H1 (cell line): ENCODE measurements at regions not wholly inside any gene's neighbourhood (a gene's known extent, or its start where the extent isn't known, plus 50 kb on each side); places are given as distances from the start of the nearest gene placed in this dataset.

Experiments
- FOSL1 ChIP-seq: IDR thresholded peaks from 2 replicates; pipeline ENCODE4 v1.6.1; 2011; ENCODE audit warnings: mild to moderate bottlenecking, low read depth, low read length, moderate library complexity; ENCODE audit not compliant: insufficient read depth
- MAX ChIP-seq: IDR thresholded peaks from 2 replicates; pipeline ENCODE4 v1.6.1; 2012; ENCODE audit warnings: inconsistent platforms
- RNF2 ChIP-seq: fragments of 200-900, 300-1000 bp; sonication (generic); IDR thresholded peaks from 2 replicates; pipeline ENCODE4 v1.7.1; 2016; ENCODE audit warnings: borderline replicate concordance, low read depth, mild to moderate bottlenecking, antibody characterized with exemption, low read length; ENCODE audit not compliant: poor library complexity, severe bottlenecking; ENCODE audit errors: missing control alignments
- SAP30 ChIP-seq: fragments of 300-600 bp; sonication (generic); IDR thresholded peaks from 2 replicates; pipeline ENCODE4 v1.7.1; 2012; ENCODE audit warnings: low read length, moderate library complexity, mild to moderate bottlenecking, inconsistent platforms; ENCODE audit not compliant: insufficient read depth, insufficient replicate concordance
- TF ChIP-seq, protein P1 (sequence below): fragments of 300-600 bp; sonication (generic); IDR thresholded peaks from 2 replicates; pipeline ENCODE4 v1.7.1; 2012; ENCODE audit warnings: low read length, moderate library complexity, mild to moderate bottlenecking, inconsistent platforms; ENCODE audit not compliant: insufficient replicate concordance
- TF ChIP-seq, protein P2 (sequence below): IDR thresholded peaks from 2 replicates; pipeline ENCODE4 v1.6.1; 2011; ENCODE audit warnings: low read depth, mild to moderate bottlenecking, low read length; ENCODE audit not compliant: insufficient read depth

DNA sequence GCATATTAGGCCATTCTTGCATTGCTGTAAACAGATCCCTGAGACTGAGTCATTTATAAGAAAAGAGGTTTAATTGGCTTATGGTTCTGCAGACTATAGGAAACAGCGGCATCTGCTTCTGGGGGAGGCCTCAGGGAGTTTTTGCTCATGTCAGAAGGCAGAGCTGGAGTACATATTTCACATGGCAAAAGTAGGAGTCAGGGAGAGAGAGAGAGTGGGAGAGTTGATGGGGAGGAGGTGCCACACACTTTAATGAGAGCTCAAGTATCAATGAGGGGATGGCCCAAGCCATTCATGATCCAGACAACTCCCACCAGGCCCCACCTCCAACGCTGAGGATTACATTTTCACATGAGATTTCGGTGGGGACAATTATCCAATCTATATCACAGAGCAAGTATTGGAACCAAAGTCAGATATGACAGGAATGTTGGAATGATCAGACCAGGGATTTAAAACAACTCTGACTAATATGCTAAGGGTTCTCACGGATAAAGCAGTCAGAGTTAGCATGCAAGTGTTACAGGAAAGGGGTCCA, 795.3 kb upstream of the CELF2 start (continued):
- TF ChIP-seq, protein P1, sequence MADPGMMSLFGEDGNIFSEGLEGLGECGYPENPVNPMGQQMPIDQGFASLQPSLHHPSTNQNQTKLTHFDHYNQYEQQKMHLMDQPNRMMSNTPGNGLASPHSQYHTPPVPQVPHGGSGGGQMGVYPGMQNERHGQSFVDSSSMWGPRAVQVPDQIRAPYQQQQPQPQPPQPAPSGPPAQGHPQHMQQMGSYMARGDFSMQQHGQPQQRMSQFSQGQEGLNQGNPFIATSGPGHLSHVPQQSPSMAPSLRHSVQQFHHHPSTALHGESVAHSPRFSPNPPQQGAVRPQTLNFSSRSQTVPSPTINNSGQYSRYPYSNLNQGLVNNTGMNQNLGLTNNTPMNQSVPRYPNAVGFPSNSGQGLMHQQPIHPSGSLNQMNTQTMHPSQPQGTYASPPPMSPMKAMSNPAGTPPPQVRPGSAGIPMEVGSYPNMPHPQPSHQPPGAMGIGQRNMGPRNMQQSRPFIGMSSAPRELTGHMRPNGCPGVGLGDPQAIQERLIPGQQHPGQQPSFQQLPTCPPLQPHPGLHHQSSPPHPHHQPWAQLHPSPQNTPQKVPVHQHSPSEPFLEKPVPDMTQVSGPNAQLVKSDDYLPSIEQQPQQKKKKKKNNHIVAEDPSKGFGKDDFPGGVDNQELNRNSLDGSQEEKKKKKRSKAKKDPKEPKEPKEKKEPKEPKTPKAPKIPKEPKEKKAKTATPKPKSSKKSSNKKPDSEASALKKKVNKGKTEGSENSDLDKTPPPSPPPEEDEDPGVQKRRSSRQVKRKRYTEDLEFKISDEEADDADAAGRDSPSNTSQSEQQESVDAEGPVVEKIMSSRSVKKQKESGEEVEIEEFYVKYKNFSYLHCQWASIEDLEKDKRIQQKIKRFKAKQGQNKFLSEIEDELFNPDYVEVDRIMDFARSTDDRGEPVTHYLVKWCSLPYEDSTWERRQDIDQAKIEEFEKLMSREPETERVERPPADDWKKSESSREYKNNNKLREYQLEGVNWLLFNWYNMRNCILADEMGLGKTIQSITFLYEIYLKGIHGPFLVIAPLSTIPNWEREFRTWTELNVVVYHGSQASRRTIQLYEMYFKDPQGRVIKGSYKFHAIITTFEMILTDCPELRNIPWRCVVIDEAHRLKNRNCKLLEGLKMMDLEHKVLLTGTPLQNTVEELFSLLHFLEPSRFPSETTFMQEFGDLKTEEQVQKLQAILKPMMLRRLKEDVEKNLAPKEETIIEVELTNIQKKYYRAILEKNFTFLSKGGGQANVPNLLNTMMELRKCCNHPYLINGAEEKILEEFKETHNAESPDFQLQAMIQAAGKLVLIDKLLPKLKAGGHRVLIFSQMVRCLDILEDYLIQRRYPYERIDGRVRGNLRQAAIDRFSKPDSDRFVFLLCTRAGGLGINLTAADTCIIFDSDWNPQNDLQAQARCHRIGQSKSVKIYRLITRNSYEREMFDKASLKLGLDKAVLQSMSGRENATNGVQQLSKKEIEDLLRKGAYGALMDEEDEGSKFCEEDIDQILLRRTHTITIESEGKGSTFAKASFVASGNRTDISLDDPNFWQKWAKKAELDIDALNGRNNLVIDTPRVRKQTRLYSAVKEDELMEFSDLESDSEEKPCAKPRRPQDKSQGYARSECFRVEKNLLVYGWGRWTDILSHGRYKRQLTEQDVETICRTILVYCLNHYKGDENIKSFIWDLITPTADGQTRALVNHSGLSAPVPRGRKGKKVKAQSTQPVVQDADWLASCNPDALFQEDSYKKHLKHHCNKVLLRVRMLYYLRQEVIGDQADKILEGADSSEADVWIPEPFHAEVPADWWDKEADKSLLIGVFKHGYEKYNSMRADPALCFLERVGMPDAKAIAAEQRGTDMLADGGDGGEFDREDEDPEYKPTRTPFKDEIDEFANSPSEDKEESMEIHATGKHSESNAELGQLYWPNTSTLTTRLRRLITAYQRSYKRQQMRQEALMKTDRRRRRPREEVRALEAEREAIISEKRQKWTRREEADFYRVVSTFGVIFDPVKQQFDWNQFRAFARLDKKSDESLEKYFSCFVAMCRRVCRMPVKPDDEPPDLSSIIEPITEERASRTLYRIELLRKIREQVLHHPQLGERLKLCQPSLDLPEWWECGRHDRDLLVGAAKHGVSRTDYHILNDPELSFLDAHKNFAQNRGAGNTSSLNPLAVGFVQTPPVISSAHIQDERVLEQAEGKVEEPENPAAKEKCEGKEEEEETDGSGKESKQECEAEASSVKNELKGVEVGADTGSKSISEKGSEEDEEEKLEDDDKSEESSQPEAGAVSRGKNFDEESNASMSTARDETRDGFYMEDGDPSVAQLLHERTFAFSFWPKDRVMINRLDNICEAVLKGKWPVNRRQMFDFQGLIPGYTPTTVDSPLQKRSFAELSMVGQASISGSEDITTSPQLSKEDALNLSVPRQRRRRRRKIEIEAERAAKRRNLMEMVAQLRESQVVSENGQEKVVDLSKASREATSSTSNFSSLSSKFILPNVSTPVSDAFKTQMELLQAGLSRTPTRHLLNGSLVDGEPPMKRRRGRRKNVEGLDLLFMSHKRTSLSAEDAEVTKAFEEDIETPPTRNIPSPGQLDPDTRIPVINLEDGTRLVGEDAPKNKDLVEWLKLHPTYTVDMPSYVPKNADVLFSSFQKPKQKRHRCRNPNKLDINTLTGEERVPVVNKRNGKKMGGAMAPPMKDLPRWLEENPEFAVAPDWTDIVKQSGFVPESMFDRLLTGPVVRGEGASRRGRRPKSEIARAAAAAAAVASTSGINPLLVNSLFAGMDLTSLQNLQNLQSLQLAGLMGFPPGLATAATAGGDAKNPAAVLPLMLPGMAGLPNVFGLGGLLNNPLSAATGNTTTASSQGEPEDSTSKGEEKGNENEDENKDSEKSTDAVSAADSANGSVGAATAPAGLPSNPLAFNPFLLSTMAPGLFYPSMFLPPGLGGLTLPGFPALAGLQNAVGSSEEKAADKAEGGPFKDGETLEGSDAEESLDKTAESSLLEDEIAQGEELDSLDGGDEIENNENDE = no peak
- TF ChIP-seq FOSL1 (no peak), MAX (no peak), SAP30 (no peak), RNF2 (no peak)
- TF ChIP-seq, protein P2, sequence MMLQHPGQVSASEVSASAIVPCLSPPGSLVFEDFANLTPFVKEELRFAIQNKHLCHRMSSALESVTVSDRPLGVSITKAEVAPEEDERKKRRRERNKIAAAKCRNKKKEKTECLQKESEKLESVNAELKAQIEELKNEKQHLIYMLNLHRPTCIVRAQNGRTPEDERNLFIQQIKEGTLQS = no peak
- TF ChIP-seq, all 59 proteins: peak for 0
